Activated CD4-positive, alpha-beta T cell treated with anti-CD3 and anti-CD28 coated beads, Interleukin-10, Interleukin-2, amounts not matched to agents 100 ng/mL and 50 ng/mL, durations not matched to agents 16 hours and 8 hours (primary cell): ENCODE measurements at regions not wholly inside any gene's neighbourhood (a gene's known extent, or its start where the extent isn't known, plus 50 kb on each side); places are given as distances from the start of the nearest gene placed in this dataset.
A peak's percentile ranks its signal among the peaks of the same experiment; 100 is the strongest.
"Not testable (repeated sequence)": the region's sequence is repeated elsewhere in the genome, so short reads cannot be mapped to it uniquely, and the experiment has no call there.

ENCODE experiments used
- DNase-seq: peaks from one replicate; pipeline ENCODE4 v3.0.0-alpha.2; 2020

DNA sequence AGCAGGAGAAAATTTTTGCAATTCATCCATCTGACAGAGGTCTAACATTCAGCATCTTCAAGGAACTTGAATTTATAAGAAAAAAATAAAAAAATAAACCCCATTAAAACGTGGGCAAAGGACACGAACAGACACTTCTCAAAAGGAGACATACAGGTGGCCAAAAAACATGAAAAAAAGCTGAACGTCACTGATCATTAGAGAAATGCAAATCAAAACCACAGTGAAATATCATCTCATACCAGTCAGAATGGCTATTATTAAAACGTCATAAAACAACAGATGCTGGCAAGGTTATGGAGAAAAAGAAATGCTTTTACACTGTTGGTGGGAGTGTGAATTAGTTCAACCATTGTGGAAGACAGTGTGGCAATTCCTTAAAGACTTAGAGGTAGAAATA, 209.2 kb downstream of the SPRY1 start:
- not testable (repeated sequence) for DNase-seq

DNA sequence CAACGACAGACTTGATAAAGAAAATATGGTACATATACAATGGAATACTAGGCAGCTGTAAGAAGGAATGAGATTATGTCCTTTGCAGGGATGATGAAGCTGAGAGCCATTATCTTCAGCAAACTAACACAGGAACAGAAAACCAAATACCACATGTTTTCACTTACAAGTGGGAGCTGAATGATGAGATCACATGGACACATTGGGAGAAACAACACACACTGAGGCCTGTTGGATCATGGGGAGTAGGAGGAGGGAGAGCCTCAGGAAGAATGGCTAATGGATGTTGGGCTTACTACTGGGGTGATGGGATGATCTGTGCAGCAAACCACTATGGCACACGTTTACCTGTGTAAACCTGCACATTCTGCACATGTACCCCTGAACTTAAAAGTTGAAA, 209.7 kb downstream of the SPRY1 start:
- no peak for DNase-seq

DNA sequence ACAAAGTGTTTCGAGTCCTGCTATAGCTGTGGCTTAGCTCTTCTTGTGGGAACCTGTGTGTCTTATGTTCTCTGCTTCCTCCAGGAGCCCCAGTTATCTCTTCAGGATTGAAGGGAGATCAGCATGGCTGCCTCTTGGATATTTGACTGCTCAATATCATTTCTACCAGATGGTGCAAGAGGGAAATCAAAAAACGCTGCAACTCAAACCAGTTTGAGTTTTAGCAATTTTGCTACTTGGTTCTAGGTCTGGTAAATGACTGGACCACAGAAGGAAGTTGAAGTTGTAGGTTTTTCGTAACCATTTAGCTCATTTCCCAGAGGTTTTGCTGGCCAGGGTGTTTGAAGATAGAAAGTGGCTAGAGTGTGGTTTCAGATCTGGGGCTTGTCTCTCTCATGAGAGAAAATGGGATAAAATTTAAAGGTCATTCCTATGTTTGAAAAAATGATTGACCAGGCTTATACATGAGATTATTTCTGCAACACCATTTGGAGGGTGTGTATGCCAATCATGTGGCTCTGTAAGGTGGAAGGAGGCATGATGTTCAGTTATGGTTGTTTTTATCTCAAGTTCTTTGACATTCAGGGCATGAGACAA, 210.4 kb downstream of the SPRY1 start:
- DNase-seq = peak; percentile 62

DNA sequence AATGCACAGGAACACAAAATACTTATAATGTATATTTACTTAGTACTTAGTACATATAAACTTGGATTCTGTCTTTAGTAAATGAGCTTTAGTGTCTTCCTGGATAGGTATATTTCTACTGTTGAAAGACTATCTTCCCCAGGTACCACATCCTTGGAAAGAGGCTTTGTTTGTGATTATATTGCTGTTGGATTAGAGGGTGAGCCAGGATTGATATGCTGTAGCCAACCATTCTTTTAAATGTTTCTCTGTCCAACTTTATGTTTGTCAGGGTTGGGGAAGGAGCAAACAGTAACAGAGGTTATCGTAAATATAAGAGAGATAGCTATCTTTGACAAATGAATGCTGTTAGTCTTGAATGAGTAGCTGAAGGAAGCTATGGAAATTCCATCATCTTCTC, 213.2 kb downstream of the SPRY1 start:
- DNase-seq = no peak

DNA sequence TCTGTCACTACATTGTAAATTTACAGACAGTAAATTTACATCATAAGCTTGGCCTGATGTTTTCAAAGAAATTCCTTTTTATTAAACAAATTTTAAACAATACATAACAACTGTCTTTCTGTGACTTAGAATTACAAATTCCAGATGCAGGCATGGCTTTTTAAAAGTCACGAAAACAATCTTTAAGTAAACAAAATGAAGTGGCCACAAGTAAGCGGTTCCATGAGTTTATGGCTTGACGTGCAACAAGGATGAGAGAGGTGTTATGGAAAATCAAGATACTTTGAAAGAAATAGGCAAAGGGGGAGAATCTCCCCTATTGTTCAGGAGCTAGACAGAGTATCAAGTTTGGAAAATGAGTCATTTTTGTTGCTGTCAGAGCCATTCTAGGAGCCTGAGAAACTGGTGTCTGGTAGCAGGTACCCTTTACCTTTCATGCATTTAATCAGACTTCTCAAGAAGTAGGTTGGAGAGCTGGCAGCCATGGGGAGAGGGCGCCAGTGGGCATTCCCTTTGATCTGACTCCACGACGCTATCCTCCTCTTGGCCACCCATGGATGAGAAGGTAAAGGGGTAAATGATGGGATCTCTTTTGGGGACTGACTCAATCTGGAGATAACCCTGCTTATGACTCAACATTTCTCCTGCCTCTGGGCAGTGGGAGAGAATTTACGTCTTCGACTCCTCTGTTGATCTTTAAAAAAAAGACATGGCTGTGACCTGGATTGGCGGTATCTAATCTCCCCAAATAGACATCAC, 217.2 kb downstream of the SPRY1 start:
- DNase-seq = no peak

DNA sequence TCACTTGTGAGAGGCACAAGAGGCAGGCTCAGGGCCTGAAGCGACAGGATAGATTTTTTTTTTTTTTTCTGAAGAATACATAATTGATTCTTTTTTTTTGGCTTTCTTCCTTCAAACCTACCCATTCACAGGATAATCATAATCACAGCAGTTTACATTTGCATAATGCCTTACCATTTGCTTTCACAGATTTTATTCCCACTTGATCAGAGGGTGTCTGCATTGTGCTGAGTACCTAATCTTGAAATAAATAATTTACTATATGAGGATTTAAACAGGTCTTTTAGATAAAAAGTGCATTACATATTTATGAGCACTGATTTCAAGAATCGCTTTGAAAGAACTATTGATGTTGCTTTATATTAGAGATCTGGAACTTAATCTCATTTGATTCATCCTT, 219.3 kb downstream of the SPRY1 start:
- DNase-seq = no peak

DNA sequence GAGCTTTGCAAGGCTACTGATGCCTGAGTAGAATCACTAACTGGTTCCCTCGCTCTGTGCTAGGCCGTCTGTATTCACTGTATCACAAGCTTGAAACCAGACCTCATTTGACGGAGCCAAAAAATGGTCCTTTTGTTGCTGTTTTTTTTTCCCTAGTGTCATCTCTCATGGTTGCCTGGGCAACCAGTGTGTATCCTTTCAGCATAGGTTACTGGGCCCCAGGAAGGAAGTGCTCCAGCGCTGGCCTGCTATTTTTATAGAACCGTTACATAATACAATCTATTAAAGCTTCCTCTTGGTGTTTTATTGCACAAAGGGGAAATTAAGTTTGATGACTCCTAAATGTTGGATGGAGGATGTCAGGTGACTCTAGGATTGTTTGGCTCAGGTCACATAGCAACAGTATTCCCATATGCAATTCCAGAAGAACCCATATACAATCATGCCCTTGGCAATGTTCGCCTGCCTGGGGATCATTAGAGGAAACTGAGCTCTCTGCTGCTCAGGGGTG, 220.4 kb downstream of the SPRY1 start:
- DNase-seq = peak; percentile 12

DNA sequence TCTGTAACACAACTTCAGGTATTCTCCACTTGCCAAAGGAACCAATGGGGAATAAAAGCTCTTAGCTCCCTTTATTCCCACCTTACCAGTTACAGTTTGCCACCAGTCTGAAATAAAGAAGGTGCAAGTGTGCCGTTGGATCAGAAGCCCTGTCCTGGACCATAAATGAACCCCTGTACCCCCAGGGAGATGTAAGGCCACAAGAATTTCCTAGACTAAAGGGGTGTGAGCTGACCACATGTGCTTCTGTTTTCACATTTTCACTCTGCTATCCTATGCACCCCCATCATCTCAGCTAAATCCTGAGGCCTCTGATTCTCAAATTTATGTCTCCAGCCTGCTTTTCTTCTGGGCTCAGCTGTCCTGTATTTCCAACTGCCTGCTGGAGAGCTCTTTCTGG, 221.2 kb downstream of the SPRY1 start:
- DNase-seq = no peak

DNA sequence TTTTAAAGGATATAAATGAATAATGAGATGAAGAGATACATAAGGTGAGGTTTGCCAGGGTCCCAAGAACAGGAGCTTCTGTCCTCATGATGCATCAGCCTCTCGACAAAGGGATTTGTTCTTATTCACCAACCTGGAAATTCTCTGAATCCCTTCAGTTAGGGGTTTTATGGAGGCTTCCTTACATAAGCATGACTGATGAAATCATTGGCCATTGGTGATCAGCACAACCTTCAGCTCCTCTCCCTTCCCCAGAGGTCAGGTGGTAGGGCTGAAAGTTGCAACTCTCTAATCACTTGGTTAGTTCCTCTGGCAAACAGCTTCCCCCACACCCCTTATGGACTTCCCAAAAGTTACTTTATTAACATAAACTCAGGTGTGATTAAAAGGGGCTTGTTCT, 222.0 kb downstream of the SPRY1 start:
- no peak for DNase-seq

DNA sequence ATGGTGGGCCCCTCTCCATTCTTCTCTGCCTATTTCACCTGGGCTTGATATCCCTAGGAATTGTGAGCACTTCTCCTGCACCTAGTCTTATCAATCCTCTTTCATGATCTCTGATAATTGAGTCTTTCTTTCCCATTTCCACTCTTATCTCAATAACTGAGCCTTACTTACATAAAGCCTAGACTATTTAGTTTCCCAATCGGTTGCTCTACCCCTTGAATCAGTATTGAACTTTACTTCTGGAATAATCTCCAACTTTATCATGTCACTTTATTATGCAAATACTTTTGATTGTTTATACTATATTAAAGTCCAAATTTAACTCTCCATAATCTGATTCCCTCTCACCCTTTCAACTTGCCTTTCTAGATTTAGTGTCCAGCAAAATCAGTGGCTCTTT, 222.7 kb downstream of the SPRY1 start:
- no peak for DNase-seq

DNA sequence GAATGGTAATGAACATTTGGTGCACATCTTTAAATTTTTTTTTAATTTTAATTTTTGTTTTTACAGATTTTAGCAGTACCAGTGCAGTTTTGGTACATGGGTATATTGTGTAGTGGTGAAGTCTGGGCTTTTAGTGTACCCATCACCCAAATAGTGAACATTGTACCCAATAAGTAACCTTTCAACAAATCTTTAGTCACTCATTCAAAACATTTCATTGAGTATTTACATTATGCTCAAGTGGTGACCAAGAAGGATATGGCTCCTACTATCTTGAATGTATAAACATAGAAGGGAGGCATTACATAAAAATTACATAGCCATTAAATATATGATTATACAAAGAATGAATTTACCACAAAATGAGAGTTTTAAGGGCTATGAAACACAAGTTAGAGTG, 223.3 kb downstream of the SPRY1 start:
- DNase-seq = no peak

DNA sequence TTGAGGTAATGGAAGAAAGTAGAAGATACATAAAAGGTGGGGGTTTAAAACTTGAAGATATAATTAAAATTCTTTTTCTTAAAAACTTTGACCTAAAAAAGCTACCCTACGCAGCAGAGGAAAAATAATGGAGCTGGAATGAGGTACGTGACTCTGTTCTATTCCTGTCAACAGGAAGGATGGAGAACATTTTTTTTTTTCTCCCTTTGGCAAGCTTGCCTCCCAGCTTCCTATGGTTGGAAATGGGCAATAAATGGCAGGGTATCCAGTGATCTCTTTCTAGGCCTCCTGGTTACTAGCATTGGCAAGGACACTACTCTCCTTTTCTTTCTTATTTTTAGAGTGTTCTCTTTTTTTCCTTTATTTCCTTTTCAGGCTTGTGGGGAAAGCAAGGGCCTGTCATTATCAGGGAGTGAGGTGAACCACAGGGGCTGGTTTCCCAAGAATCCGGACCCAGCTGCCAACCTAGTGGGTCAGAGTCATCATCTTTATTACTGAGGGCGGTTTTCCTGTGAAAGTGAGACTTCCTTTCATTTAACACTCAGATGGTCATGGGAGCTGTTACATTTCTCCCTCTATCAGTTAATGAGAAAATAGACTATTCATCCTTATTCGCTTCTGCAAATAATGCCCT, 224.6 kb downstream of the SPRY1 start:
- DNase-seq = peak; percentile 10

DNA sequence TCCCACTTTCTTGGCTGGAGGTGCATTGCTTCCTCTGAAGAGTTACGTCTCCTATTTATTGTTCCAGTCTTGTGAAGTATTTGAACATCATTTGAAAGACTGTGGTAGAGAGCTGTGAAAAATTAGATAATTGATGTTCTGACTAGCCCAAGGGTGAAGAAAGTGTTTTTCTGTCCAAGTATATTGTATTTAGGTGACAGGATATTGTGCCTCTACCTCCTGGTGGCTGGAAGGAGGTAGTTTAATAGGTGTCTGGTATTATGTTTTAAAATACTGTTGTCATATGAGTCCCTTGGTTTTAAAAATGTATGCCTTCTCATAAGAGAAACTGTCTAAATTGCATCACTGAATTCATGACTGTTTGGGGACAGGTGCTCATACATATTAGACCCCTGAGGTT, 226.0 kb downstream of the SPRY1 start:
- DNase-seq = no peak

DNA sequence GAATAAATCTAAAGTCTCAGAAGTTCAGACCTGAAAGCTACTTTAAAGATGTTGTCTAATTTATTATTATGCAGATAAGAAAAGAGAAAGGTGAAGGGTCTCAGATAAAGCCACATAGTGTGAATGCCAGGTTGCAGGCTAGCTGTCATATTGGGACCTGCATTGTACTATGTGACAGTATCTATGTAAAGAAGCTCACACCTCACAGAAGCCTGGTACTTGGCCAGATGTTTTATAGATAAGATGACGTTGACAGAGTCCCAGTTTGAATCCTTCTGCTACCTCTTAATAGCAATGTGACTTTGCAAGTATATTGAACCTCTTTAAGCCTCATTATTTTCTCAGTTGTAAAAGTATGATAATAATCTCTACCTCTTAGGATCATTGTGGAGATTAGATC, 227.0 kb downstream of the SPRY1 start:
- no peak for DNase-seq

DNA sequence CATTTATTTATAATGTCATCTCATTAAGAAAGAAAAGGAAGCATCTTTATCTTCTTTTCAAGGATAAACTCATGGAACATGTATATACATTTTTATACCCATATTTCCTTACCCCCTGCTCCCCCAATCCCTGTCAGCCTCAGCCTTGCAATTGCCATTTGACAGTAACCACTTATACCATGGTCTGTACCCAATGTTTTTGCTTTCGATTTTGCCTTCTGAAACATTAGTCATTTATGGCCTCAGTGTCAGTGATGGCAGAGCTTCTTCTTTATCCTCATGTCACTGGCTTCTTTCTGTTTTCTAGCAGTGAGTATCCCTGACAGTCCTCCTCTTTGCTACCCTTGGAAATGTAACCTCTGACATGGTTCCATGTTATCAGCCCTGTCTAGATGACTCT, 228.4 kb downstream of the SPRY1 start:
- DNase-seq = peak; percentile 28

DNA sequence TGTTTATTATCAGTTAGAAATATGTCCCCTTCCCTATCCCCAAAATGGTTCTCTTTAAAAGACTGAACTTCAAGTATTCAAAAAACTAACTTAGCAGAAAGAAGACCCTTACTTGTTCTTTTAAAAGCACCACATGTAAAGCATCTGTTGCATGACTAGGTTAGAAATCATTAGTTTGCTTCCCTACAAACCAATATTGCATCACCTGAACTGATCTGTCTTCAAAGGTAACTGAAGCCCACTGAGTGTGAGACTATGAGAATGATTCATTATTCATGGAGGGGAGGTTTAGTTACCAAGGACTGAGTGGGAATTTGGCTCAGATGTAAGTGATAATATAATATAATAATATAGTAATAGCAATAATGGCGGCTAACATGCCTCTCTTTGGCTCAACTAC, 231.7 kb downstream of the SPRY1 start:
- no peak for DNase-seq

DNA sequence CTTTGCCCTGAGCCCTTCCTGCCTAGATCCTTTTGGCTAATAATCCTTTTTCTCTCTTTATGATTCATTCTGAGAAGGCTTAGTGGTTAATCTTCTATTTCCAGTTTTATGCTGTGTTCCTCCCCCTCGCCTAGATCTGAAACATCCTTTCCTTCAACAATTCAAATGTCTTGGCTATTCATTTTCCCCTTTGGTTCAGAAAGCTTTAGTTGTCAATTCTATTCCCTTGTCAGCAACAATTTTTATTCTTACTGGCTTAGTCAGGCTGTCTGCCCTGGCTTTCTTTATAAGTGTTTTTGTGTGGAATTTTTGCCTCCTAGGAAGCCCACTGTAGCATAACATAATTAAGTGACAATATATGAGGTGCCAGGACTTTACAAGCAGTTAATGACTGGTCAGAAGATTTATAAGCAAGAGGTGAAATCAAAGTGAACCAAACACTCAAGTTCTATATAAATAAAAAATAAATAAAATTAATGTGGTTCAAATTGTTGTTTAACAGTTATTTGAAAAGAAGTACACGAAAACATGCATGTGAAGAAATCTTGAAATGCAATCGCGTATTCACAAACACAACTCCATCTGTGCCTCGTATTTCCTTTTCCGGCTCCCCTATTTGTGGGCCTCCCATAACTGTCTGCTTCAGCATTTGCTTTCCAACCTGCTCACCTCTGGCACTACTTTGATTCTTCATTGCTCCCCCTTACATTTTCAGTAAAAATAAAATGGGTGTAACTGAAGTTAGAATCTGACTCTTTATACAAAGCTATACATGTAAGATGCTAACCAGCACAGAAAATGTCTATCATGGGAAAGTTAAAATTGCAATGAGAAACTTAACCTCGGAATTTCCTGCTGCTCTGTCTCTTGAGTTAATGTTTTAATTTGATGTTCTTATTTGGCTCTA, 235.4 kb downstream of the SPRY1 start:
- DNase-seq = no peak

DNA sequence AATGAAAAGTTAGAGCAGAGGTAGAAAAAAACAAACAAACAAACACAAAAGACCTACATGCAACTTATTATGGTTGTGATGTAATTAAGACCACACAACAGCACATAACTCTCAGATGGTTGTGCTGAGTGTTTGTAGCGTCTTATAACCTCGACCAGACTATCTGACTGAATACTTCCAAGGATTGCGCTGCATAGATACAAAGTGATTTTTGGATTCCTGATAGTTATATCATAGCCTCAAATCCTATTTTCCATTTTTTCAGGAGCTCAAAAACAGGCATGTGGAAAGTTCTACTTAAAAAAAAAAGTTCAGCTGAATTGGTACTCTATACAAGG, 236.1 kb downstream of the SPRY1 start:
- DNase-seq = no peak

DNA sequence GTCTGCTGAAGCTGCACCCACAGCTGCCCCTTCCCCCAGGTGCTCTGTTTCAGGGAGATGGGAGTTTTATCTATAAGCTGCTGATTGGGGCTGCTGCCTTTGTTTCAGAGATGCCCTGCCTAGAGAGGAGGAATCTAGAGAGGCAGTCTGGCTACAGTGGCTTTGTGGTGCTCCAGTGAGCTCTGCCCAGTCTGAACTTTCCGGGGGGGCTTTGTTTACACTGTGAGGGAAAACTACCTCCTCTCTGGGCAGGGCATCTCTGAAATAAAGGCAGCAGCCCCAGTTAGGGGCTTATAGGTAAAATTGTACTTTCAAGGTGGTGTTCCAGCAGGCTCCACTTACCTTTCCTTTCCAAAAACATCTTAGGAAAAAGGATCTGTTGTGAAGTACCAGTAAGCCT, 242.2 kb downstream of the SPRY1 start:
- no peak for DNase-seq

DNA sequence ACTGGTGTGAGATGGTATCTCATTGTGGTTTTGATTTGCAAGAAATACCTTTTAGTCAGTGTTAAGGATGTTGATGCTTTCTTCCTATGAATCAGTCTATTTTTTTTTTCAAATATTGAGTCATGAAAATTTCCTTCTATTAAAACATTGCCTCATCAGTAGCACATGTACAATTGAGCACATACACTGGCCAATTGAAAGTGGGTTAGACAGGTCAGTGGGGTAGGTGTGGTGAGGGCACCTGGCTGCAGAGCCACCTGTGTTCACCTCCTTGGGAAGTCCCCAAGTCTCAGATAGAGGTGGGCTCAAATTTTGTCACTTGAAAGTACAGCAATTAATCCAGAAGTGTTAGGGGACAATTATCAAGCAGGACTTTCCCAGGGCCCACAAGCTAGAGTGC, 243.7 kb downstream of the SPRY1 start:
- DNase-seq = peak; percentile 7

DNA sequence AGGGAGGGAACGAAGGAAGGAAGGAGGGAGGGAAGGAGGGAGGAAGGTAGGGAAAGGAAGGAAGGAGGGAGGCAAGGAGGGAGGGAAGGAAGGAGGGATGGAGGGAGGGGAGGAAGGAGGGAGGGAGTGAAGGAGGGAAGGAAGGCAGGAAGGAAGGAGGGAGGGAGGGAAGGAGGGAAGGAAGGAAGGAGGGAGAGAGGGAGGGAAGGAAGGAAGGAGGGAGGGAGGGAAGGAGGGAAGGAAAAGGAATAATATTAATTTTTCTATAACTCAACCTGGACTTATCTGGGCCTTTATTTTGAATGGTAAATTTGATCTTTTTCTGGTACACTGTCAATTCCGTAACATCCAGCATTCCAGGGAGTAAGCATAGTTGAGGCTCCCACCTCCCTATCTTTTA, 244.2 kb downstream of the SPRY1 start:
- no peak for DNase-seq

DNA sequence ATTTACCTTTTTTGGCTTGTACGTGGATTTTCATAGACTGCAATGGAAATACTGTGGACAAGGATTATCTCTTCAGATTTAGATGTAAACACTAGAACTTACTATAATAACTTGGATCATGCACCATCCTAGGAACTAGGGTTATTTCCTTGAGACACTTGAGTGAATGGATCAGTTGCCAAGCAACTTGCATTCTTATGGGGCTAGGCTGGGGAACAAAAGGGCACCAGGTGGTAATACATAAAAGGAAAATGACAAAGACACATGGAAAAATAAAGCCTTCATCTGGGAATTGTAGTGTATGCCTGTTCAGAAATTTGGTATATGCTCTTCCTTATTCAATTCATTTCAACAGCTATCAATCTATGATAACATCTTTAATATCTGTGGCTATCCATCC, 247.1 kb downstream of the SPRY1 start:
- DNase-seq = no peak

DNA sequence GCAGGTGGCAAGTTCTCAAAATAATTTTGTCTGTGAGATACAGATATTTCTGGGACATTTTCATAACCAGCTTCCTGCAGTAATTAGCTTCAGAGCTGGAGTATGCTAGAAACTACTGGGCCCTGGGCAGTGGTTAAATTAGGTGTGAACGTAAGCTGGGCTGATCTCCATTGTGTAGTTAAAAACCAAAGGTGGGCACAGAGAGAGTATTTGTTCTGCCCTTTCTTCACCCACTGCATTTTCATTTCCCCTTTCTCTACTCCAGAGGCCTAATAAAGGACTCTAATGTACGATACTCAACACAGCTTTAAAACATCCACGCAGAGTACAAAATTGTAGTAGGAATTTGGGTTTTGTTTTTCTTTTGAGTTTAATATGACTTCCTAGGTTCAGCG, 252.7 kb downstream of the SPRY1 start:
- no peak for DNase-seq
